ENCODE measurements at regions not wholly inside any gene's neighbourhood (a gene's known extent, or its start where the extent isn't known, plus 50 kb on each side); places are given as distances from the start of the nearest gene placed in this dataset.

GRCh38 chr17:77594416-77595209, 363.9 kb upstream of the TNRC6C start:
- no peak overlapping the region for H3K4me3 Mint-ChIP-seq (ENCODE audit: unreplicated experiment)
- DNase-seq (ENCODE audit: low spot score), result no peak
- H3K4me1 Mint-ChIP-seq (ENCODE audit: unreplicated experiment), result peaks cover 7% of the 10 kb centered on the region
- no peaks in the 10 kb centered on the region for H3K36me3 Mint-ChIP-seq (ENCODE audit: low read depth, unreplicated experiment)
- TF ChIP-seq CTCF (IDR thresholded peaks at IDR 0.05; ENCODE audit: unreplicated experiment), result no peak
- no peak overlapping the region for H3K27ac Mint-ChIP-seq (ENCODE audit: unreplicated experiment)
- peaks cover 4% of the 10 kb centered on the region for H3K27me3 Mint-ChIP-seq (ENCODE audit: unreplicated experiment)
- no peaks in the 10 kb centered on the region for H3K9me3 Mint-ChIP-seq (ENCODE audit: unreplicated experiment)

DNA sequence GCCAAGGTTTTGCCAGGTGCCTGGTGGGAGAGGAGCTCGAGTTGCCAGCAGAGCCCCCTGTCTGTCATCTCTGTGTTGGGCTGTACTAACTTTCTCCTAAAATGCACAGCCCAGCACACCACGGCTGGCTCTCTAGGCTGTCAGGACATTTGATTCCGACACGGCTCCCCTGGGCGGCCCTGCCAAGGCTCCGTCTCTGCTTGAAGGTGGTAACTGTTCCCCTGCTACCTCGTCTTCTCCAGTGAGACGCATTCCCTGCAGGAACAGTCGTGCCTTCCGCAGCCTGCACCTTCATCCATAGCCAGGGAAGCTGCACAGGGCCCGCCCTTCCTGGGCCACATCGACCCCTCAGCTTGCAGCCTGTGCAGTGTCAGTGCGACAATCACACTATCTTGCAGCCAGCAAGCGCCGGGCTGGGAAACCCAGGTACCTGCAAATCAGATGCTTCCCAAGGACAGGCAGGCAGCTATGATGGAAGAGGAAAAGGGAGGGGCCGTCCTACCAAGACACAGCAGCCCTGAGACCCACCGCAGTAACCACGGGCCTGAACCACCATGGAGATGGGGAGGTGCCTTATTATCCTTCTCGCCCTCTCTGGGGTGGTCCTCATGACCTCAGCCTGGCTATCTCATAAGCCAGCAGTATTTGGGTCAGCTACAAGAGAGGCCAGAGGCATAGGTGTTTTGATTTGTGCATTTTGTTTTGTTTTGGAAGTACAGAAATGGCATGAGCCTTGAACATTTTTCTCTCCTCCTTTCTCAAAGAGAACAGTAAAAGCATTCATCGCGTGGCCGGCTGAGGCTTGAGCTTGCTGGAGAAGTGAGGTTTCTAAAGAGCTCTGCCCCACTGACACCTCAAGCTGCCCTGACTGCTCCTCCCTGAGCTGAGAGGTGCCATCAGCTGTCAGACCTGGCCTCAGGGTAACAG, 361.7 kb upstream of the TNRC6C start:
- TF ChIP-seq CTCF (IDR thresholded peaks at IDR 0.05; ENCODE audit: unreplicated experiment), result no peak
- Mint-ChIP-seq H3K4me3 (ENCODE audit: unreplicated experiment) (no peak overlapping the region), H3K4me1 (ENCODE audit: unreplicated experiment) (peaks cover 7% of the 10 kb centered on the region), H3K36me3 (ENCODE audit: low read depth, unreplicated experiment) (no peaks in the 10 kb centered on the region), H3K9me3 (ENCODE audit: unreplicated experiment) (no peaks in the 10 kb centered on the region), H3K27me3 (ENCODE audit: unreplicated experiment) (peaks cover 6% of the 10 kb centered on the region), H3K27ac (ENCODE audit: unreplicated experiment) (no peak overlapping the region)
- no peak for DNase-seq (ENCODE audit: low spot score)

DNA sequence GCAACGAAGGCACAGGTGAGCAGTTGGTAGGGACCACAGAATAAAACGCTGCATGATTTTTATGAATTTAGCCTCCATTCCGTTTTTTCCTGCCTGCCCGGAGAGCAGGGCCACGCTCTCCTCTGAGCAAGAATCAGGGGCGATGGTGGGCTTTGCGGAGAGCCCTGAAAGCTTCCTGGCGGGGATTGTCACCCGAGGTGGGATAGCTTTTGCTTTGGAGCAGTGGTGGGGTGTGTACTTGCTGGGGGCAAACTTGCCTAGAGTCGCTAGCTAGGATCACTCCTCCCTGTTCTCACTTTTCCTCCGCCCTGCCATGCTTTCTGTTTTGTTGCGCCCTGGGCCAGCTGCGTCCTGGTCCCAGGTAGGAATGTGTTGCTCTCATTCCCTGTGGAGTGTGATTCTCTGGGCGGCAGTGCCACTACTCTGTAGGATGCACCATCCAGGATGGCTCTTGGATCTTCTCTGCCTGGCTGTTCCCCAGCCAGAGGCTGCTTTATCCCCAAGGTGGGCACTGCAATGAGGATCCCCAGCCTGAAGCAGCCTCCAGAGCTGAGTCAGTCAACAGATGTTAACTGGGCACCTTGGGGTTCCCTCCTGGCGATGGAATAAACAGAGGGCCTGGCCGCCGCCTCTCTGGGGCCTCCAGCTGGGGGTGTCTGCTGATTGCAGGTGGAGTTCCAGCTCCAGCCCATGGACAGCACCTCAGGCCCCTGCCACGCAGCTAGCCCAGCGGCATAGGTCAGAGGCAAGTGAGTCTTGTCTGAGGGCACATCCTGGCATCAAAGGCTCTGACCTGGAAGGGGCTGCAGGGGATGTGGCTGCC, 360.9 kb upstream of the TNRC6C start:
- H3K27me3 Mint-ChIP-seq (ENCODE audit: unreplicated experiment), result peaks cover 6% of the 10 kb centered on the region
- no peak overlapping the region for H3K27ac Mint-ChIP-seq (ENCODE audit: unreplicated experiment)
- peaks cover 7% of the 10 kb centered on the region for H3K4me1 Mint-ChIP-seq (ENCODE audit: unreplicated experiment)
- no peaks in the 10 kb centered on the region for H3K36me3 Mint-ChIP-seq (ENCODE audit: low read depth, unreplicated experiment)
- no peaks in the 10 kb centered on the region for H3K9me3 Mint-ChIP-seq (ENCODE audit: unreplicated experiment)
- TF ChIP-seq CTCF (IDR thresholded peaks at IDR 0.05; ENCODE audit: unreplicated experiment), result no peak
- DNase-seq (ENCODE audit: low spot score), result no peak
- H3K4me3 Mint-ChIP-seq (ENCODE audit: unreplicated experiment), result no peak overlapping the region

GRCh38 chr17:77598241-77598620, 360.3 kb upstream of the TNRC6C start:
- H3K27me3 Mint-ChIP-seq (ENCODE audit: unreplicated experiment), result peaks cover 6% of the 10 kb centered on the region
- DNase-seq (ENCODE audit: low spot score), result no peak
- H3K36me3 Mint-ChIP-seq (ENCODE audit: low read depth, unreplicated experiment), result no peaks in the 10 kb centered on the region

More at GRCh38 chr17:77598241-77598620, 360.3 kb upstream of the TNRC6C start:
- Mint-ChIP-seq H3K27ac (ENCODE audit: unreplicated experiment) (no peak overlapping the region), H3K4me3 (ENCODE audit: unreplicated experiment) (no peak overlapping the region), H3K9me3 (ENCODE audit: unreplicated experiment) (no peaks in the 10 kb centered on the region), H3K4me1 (ENCODE audit: unreplicated experiment) (peaks cover 7% of the 10 kb centered on the region)
- no peak for TF ChIP-seq CTCF (IDR thresholded peaks at IDR 0.05; ENCODE audit: unreplicated experiment)
